GM21786 (cell line): ENCODE measurements at regions not wholly inside any gene's neighbourhood (a gene's known extent, or its start where the extent isn't known, plus 50 kb on each side); places are given as distances from the start of the nearest gene placed in this dataset.
"Not testable (repeated sequence)": the region's sequence is repeated elsewhere in the genome, so short reads cannot be mapped to it uniquely, and the experiment has no call there.

ENCODE experiments used
- ATAC-seq: cut with Tn5 transposase; IDR thresholded peaks from one replicate; pipeline ENCODE4 v1.9.1; 2021; ENCODE audit not compliant: unreplicated experiment

GRCh38 chr10:22086730-22087401 lies 83.3 kb upstream of the DNAJC1 start:
- ATAC-seq, result no peak

DNA sequence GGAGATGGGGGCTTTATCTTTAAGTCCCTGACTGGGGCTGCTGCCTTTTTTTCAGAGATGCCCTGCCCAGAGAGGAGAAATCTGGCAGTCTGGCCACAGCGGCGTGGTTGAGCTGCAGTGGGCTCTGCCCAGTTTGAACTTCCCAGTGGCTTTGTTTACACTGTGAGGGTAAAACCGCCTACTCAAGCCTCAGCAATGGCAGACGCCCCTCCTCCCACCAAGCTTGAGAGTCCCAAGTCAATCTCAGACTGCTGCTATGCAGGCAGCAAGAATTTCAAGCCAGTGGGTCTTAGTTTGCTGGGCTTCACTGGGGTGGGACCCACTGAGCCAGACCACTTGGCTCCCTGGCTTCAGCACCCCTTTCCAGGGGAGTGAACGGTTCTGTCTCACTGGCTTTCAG lies 76.4 kb upstream of the DNAJC1 start:
- not testable (repeated sequence) for ATAC-seq

GRCh38 chr10:22071332-22071731 lies 67.8 kb upstream of the DNAJC1 start:
- no peak for ATAC-seq

DNA sequence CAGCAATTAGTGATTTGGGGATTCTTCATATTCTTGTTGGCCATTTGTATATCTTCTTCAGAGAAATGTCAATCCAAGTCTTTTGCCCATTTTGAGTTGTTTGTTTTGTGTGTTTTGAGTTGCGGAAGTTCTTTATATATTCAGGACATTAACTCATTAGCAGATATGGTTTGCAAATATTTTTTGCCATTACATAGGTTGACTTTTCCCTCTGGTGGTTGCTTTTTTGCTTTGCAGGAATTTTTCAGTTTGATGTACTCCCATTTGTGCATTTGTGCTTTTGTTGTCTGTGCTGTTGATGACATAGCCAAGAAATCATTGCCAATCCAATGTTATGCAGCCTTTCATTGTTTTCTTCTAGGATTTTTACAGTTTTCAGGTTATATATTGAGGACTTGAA lies 63.6 kb upstream of the DNAJC1 start:
- ATAC-seq, result no peak

DNA sequence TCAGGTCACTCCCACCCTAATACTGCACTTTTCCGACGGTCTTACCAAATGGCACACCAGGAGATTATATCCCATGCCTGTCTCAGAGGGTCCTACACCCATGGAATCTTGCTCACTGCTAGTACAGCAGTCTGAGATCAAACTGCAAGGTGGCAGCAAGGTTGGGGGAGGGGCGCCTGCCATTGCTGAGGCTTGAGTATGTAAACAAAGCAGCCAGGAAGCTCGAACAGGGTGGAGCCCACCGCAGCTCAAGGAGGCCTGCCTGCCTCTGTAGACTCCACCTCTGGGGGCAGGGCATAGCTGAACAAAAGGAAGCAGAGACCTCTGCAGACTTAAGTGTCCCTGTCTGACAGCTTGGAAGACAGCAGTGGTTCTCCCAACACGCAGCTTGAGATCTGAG lies 57.5 kb upstream of the DNAJC1 start:
- not testable (repeated sequence) for ATAC-seq

DNA sequence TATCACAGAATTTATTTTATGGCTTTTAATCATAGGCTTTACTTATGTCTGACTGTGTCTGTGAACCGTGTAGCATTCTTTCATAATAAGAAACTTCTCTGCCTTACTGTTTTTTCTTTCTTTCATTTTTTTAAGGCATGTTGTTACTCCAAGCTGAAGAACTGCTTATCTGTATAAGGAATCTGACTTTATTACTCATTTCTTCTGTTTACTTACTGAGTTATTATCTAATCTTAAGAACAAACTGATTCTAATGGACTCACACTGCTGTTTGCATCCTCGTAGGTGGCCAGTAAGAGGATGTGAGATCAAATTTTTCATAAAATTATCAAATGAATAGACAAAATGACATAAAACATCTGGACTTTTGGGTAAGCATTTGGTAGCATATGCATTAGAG lies 54.7 kb upstream of the DNAJC1 start:
- ATAC-seq, result no peak

DNA sequence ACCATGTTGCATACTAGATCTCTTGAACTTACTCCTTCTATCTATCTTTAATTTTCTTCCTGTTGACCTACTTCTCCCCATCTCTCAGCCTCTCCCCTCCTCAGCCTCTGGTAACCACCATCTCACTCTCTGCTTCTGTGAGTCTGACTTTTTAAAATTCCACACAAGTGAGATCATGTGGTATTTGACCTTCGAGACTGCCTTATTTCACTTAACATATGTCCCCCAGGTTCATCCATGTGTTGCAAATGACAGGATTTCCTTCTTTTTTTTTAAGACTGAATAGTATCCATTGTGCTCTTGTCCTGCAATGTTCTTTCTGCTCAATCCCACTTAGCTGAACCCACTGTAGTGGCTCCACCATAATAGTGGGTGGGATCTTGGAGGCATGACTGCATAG lies 51.4 kb upstream of the DNAJC1 start:
- no peak for ATAC-seq
